ENCODE measurements at regions not wholly inside any gene's neighbourhood (a gene's known extent, or its start where the extent isn't known, plus 50 kb on each side); places are given as distances from the start of the nearest gene placed in this dataset.

DNA sequence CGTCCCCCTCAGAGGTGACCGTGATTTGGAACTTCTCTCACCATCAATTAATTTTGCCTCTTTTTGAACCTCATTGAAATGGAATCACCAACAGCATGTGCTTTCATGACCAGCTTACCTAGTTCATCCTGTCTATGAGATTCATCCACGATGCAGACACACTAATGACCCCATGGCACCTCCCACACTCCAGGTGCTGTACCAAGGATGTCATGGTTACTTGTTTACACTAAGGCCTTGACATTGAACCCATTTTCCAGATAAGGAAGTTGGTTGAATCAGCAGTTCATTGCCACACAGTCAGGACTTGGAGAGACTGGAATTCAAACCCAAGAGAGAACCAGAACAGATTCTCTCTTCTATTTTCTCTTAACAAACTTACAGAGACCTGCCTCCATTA lies 139.0 kb downstream of the ZFP36L2 start:
- H3K4me2 ChIP-seq (ENCODE audit: control insufficient read depth, insufficient read depth): no peak overlapping the region
- no TSS peak for BruUV-seq (replicated peaks)
- FAIRE-seq: no peak

More for the DNA sequence above, 139.0 kb downstream of the ZFP36L2 start:
- no peak for DNase-seq (ENCODE audit: low read depth, low spot score)
- peaks cover 4% of the 10 kb centered on the region; the same call in 2 of the 3 replicates for H3K9me3 ChIP-seq (replicated peaks; ENCODE audit: control insufficient read depth, insufficient read depth, low read length)
- H3K4me3 ChIP-seq: no peak overlapping the region
- TF ChIP-seq MEF2A (IDR thresholded peaks at IDR 0.05; ENCODE audit: insufficient read depth, low read depth, low read length) (no peak), POLR2AphosphoS5 (IDR thresholded peaks at IDR 0.05; ENCODE audit: low read length) (no peak), SP1 (IDR thresholded peaks at IDR 0.05; ENCODE audit: low read depth, low read length) (no peak), FOS (IDR thresholded peaks at IDR 0.05; ENCODE audit: borderline replicate concordance, extremely low read depth, insufficient read length) (no peak), TCF3 (IDR thresholded peaks at IDR 0.05; ENCODE audit: borderline replicate concordance, insufficient read depth, low read depth, low read length) (no peak), TAF1 (IDR thresholded peaks at IDR 0.05; ENCODE audit: borderline replicate concordance, low read depth, low read length) (no peak), HDGF (IDR thresholded peaks at IDR 0.05) (no peak), ASH2L (IDR thresholded peaks at IDR 0.05; ENCODE audit: borderline replicate concordance, low read depth) (no peak), RBBP5 (conservative IDR thresholded peaks at IDR 0.05) (no peak), ATF7 (IDR thresholded peaks at IDR 0.05; ENCODE audit: low read depth) (no peak), ZNF207 (IDR thresholded peaks at IDR 0.05; ENCODE audit: borderline replicate concordance) (no peak), PAX8 (IDR thresholded peaks at IDR 0.05) (no peak)
- TF ChIP-seq, protein P1, sequence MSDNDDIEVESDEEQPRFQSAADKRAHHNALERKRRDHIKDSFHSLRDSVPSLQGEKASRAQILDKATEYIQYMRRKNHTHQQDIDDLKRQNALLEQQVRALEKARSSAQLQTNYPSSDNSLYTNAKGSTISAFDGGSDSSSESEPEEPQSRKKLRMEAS (IDR thresholded peaks at IDR 0.05; ENCODE audit: low read depth, low read length): no peak
- TF ChIP-seq, protein P2, sequence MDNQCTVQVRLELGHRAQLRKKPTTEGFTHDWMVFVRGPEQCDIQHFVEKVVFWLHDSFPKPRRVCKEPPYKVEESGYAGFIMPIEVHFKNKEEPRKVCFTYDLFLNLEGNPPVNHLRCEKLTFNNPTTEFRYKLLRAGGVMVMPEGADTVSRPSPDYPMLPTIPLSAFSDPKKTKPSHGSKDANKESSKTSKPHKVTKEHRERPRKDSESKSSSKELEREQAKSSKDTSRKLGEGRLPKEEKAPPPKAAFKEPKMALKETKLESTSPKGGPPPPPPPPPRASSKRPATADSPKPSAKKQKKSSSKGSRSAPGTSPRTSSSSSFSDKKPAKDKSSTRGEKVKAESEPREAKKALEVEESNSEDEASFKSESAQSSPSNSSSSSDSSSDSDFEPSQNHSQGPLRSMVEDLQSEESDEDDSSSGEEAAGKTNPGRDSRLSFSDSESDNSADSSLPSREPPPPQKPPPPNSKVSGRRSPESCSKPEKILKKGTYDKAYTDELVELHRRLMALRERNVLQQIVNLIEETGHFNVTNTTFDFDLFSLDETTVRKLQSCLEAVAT (IDR thresholded peaks at IDR 0.05): no peak
- TF ChIP-seq, protein P3, sequence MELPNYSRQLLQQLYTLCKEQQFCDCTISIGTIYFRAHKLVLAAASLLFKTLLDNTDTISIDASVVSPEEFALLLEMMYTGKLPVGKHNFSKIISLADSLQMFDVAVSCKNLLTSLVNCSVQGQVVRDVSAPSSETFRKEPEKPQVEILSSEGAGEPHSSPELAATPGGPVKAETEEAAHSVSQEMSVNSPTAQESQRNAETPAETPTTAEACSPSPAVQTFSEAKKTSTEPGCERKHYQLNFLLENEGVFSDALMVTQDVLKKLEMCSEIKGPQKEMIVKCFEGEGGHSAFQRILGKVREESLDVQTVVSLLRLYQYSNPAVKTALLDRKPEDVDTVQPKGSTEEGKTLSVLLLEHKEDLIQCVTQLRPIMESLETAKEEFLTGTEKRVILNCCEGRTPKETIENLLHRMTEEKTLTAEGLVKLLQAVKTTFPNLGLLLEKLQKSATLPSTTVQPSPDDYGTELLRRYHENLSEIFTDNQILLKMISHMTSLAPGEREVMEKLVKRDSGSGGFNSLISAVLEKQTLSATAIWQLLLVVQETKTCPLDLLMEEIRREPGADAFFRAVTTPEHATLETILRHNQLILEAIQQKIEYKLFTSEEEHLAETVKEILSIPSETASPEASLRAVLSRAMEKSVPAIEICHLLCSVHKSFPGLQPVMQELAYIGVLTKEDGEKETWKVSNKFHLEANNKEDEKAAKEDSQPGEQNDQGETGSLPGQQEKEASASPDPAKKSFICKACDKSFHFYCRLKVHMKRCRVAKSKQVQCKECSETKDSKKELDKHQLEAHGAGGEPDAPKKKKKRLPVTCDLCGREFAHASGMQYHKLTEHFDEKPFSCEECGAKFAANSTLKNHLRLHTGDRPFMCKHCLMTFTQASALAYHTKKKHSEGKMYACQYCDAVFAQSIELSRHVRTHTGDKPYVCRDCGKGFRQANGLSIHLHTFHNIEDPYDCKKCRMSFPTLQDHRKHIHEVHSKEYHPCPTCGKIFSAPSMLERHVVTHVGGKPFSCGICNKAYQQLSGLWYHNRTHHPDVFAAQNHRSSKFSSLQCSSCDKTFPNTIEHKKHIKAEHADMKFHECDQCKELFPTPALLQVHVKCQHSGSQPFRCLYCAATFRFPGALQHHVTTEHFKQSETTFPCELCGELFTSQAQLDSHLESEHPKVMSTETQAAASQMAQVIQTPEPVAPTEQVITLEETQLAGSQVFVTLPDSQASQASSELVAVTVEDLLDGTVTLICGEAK (IDR thresholded peaks at IDR 0.05; ENCODE audit: borderline replicate concordance): no peak
- ATAC-seq: no peak
- POLR2A ChIA-PET: no interaction called here
- CTCF ChIA-PET: no interaction called here
- no peaks in the 10 kb centered on the region for H3K27me3 ChIP-seq (replicated peaks in 1 of 2; ENCODE audit: control insufficient read depth in 2 of 2, insufficient read depth in 2 of 2, low read length in 1 of 2)
- in situ Hi-C loops (cut with MboI): no loop called here
- SMC1A ChIA-PET (ENCODE audit: uncharacterized antibody, unreplicated experiment): no interaction called here
- no peaks in the 10 kb centered on the region for H3K4me1 ChIP-seq (ENCODE audit: control insufficient read depth, insufficient read depth, low read length)
- intact Hi-C loops (cut with micrococcal nuclease; ENCODE audit: unreplicated experiment): no loop called here
- no peaks in the 10 kb centered on the region for H3K36me3 ChIP-seq (ENCODE audit: control insufficient read depth in 2 of 2, insufficient read depth in 2 of 2, low read length in 1 of 2)
- H3K27ac ChIP-seq (ENCODE audit: control insufficient read depth, insufficient read depth): no peak overlapping the region
- no peak overlapping the region for H3K9ac ChIP-seq (ENCODE audit: control insufficient read depth, insufficient read depth, low read length)
- 9% methylated on average over 3 of the region's 3 CpGs for WGBS (ENCODE audit: insufficient coverage, insufficient replicate concordance, low lambda C conversion rate, missing lambda C conversion rate)
- no peaks in the 10 kb centered on the region for H4K20me1 ChIP-seq (ENCODE audit: control insufficient read depth, insufficient read depth)
- RAD21 ChIA-PET (ENCODE audit: unreplicated experiment): no interaction called here
- H3K79me2 ChIP-seq (ENCODE audit: control insufficient read depth, insufficient read depth, low read length): no peaks in the 10 kb centered on the region
- H2AFZ ChIP-seq (ENCODE audit: control insufficient read depth, low read depth, low read length): no peak overlapping the region
